ENCODE measurements at regions not wholly inside any gene's neighbourhood (a gene's known extent, or its start where the extent isn't known, plus 50 kb on each side); places are given as distances from the start of the nearest gene placed in this dataset.

- no peak for DNase-seq (ENCODE audit: low spot score)
Observed at GRCh38 chr2:105652014-105652796, 92.5 kb upstream of the NCK2 start.

GRCh38 chr2:105649534-105649933 is 95.2 kb upstream of the NCK2 start:
- no peak for DNase-seq (ENCODE audit: low spot score)

GRCh38 chr2:105647731-105648130 is 97.0 kb upstream of the NCK2 start:
- no peak for DNase-seq (ENCODE audit: low spot score)

- no peak for DNase-seq (ENCODE audit: low spot score)
Observed at GRCh38 chr2:105646774-105647076, 98.0 kb upstream of the NCK2 start.

- no peak for DNase-seq (ENCODE audit: low spot score)
Observed at GRCh38 chr2:105645938-105646773, 98.6 kb upstream of the NCK2 start.

- no peak for DNase-seq (ENCODE audit: low spot score)
Observed at GRCh38 chr2:105645031-105645937, 99.4 kb upstream of the NCK2 start.

GRCh38 chr2:105644174-105644980 is 100.3 kb upstream of the NCK2 start:
- DNase-seq (ENCODE audit: low spot score) = no peak

GRCh38 chr2:105643405-105644173 is 101.1 kb upstream of the NCK2 start:
- no peak for DNase-seq (ENCODE audit: low spot score)

- DNase-seq (ENCODE audit: low spot score) = no peak
Observed at GRCh38 chr2:105641389-105641811, 103.3 kb upstream of the NCK2 start.

GRCh38 chr2:105640246-105640645 is 104.5 kb upstream of the NCK2 start:
- DNase-seq (ENCODE audit: low spot score) = no peak

- DNase-seq (ENCODE audit: low spot score) = no peak
Observed at GRCh38 chr2:105636109-105636740, 108.5 kb upstream of the NCK2 start.

GRCh38 chr2:105635564-105635963 is 109.1 kb upstream of the NCK2 start:
- DNase-seq (ENCODE audit: low spot score) = no peak

GRCh38 chr2:105634198-105634597 is 110.5 kb upstream of the NCK2 start:
- DNase-seq (ENCODE audit: low spot score) = no peak

- no peak for DNase-seq (ENCODE audit: low spot score)
Observed at GRCh38 chr2:105631922-105632321, 112.8 kb upstream of the NCK2 start.

GRCh38 chr2:105631011-105631410 is 113.7 kb upstream of the NCK2 start:
- no peak for DNase-seq (ENCODE audit: low spot score)

- DNase-seq (ENCODE audit: low spot score) = no peak
Observed at GRCh38 chr2:105629634-105630033, 115.1 kb upstream of the NCK2 start.

GRCh38 chr2:105627534-105627933 is 117.2 kb upstream of the NCK2 start:
- DNase-seq (ENCODE audit: low spot score) = no peak

GRCh38 chr2:105626966-105627340 is 117.8 kb upstream of the NCK2 start:
- no peak for DNase-seq (ENCODE audit: low spot score)

GRCh38 chr2:105626212-105626965 is 118.3 kb upstream of the NCK2 start:
- DNase-seq (ENCODE audit: low spot score) = no peak

- no peak for DNase-seq (ENCODE audit: low spot score)
Observed at GRCh38 chr2:105625632-105626031, 119.1 kb upstream of the NCK2 start.

All from SW480 (cell line).